Activated naive CD4-positive, alpha-beta T cell treated with anti-CD3 and anti-CD28 coated beads, Interleukin-2, amount 50 U/mL, for 72 hours (primary cell): ENCODE measurements at regions not wholly inside any gene's neighbourhood (a gene's known extent, or its start where the extent isn't known, plus 50 kb on each side); places are given as distances from the start of the nearest gene placed in this dataset.
"Not testable (repeated sequence)": the region's sequence is repeated elsewhere in the genome, so short reads cannot be mapped to it uniquely, and the experiment has no call there.

Experiments used
- ATAC-seq, 2 donors: fragments of 150-1000 bp; cut with Tn5 transposase; 2 replicates each; pipeline ENCODE4 v1.10.0; 2021; ENCODE audit warnings: mild to moderate bottlenecking in 2 of 2, moderate library complexity in 2 of 2
- DNase-seq, 2 donors: peaks; one replicate each; pipeline ENCODE4 v3.0.0; 2021 to 2022; ENCODE audit warnings: low spot score in 2 of 2
- H3K27ac Mint-ChIP-seq, 2 donors: one replicate each; pipeline ENCODE4 v1.8.0; 2022; ENCODE audit warnings: mild to moderate bottlenecking in 2 of 2, mixed read lengths in 2 of 2
- H3K36me3 Mint-ChIP-seq, 2 donors: one replicate each; pipeline ENCODE4 v1.8.0; 2022; ENCODE audit warnings: mixed read lengths in 2 of 2
- H3K9me3 Mint-ChIP-seq, 2 donors: one replicate each; pipeline ENCODE4 v1.8.0; 2022; ENCODE audit warnings: mixed read lengths in 2 of 2

DNA sequence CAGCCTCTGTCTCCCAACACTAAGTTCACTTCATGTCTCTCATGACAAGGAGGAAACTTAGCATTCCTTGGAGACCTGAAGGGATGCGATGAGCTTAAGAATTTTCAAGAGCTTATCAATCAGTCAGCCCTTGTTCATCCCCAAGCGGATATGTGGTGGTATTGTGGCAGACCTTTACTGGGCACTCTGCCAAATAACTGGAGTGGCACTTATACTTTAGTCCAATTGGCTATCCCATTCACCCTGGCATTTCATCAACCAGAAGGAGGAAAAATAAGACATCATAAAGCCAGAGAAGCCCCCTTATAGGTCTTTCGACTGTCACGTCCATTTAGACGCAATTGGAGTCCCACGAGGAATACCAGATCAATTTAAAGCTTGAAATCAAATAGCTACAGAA lies 779.4 kb downstream of the FAM181B start:
- H3K9me3 Mint-ChIP-seq, ATAC-seq, H3K27ac Mint-ChIP-seq, H3K36me3 Mint-ChIP-seq, DNase-seq: not testable (repeated sequence)

DNA sequence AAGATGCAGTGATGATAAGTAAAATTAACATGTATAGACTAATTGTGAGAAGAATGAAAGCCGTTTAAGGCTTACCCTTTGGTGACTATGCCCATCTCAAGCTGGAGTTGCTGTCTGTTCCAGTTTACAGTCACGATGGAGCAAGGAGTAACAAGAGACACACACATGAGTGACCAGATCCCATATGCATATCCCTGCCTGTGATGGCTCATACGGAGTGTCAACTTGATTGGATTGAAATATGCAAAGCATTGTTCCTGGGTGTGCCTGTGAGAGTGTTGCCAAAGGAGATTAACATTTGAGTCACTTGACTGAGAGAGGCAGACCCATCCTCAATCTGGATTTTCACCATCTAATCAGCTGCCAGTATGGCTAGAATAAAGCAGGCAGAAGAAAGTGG lies 786.8 kb downstream of the FAM181B start:
- no peak for DNase-seq
- ATAC-seq, result no peak
- Mint-ChIP-seq H3K36me3 (no peaks in the 10 kb centered on the region), H3K27ac (no peak overlapping the region), H3K9me3 (no peaks in the 10 kb centered on the region)

DNA sequence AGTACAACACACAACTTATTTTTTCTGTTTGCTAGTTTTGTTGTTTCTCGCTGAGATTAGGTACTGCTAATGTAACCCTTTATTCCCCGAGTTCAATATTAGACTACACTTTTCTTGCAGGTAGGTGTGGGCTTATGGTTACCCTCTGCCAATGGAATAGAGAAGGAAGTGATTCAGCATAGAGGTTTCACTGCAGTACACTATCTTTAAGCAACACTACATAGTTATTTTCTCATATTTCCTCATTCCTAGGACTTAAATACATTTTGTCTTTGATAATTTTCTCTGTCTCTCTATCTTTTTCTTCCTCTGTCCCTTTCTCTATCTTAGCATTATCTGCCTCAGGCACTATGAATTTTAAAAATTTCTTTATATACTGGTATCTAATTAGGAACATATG lies 791.0 kb downstream of the FAM181B start:
- H3K27ac Mint-ChIP-seq, result no peak overlapping the region
- no peaks in the 10 kb centered on the region for H3K9me3 Mint-ChIP-seq
- no peak for DNase-seq
- ATAC-seq, result no peak
- no peaks in the 10 kb centered on the region for H3K36me3 Mint-ChIP-seq

GRCh38 chr11:81941998-81942397 lies 791.7 kb downstream of the FAM181B start:
- ATAC-seq, result no peak
- Mint-ChIP-seq H3K27ac (no peak overlapping the region), H3K9me3 (no peaks in the 10 kb centered on the region), H3K36me3 (no peaks in the 10 kb centered on the region)
- DNase-seq, result no peak

DNA sequence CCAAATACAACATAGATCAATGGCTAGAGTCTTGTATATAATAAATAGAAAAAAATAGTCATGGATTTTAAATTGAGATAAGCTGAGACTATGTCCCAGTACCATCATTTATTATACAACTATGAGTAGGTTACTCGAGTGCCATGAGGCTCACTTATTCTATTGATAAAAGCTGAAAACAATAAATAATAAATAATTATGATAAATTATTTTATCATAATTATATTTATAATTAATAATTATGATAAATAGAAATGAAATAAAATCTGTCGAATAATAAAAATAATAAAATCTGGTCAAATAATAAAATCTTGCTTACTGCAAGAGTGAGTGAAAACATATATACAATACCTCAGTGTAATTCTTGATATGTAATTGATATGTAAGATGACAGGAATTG lies 801.4 kb downstream of the FAM181B start:
- ATAC-seq, result no peak
- DNase-seq, result no peak
- no peak overlapping the region for H3K27ac Mint-ChIP-seq
- no peaks in the 10 kb centered on the region for H3K9me3 Mint-ChIP-seq
- H3K36me3 Mint-ChIP-seq, result no peaks in the 10 kb centered on the region

DNA sequence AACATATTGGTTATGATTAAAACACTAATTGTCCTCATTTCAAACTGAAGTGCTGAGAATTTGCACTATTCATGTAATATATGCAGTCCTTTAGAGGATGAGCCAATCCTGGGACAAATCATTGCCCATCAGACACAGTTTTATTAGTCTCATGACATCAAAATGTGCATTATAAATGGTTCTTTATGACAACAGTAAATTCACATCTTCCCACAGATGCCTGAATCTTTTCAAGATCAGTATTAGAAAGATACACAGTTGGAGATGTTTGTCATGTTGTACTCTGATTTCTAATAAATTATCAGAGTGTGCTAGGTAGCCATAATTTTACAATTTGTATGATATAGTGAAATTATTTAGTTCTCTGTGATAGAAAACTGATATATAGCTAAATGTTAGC lies 813.5 kb downstream of the FAM181B start:
- Mint-ChIP-seq H3K9me3 (peaks cover 0 to 5% of the 10 kb centered on the region in 2 donors), H3K36me3 (no peaks in the 10 kb centered on the region), H3K27ac (no peak overlapping the region)
- DNase-seq (no peak), ATAC-seq (no peak)

GRCh38 chr11:81916451-81916850 lies 817.2 kb downstream of the FAM181B start:
- H3K27ac Mint-ChIP-seq, result no peak overlapping the region
- no peak for DNase-seq
- no peak for ATAC-seq
- H3K9me3 Mint-ChIP-seq, result peaks cover 0 to 9% of the 10 kb centered on the region in 2 donors
- H3K36me3 Mint-ChIP-seq, result no peaks in the 10 kb centered on the region

- DNase-seq (no peak), ATAC-seq (no peak)
- no peak overlapping the region for H3K27ac Mint-ChIP-seq
- peaks cover 0 to 9% of the 10 kb centered on the region in 2 donors for H3K9me3 Mint-ChIP-seq
- no peaks in the 10 kb centered on the region for H3K36me3 Mint-ChIP-seq
These were observed 818.6 kb downstream of the FAM181B start for GRCh38 chr11:81915045-81915444.

DNA sequence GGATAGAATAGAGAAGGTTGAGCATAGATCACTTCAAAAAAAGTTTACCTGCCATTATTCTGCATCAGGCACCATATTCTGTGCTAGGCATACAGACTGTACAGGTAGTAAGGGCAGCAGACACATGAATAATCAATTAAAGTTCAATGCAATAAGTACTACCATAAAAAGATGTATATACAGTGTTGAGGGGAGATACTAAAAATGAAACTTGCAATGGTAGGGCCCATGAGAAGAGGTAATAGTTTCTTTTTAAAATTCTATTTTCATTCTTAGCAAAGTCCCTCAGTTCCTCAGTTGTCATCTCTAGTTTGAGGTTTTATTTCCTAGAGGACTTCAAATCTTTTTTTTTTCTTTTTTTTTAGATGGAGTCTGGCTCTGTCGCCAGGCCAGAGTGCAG lies 819.9 kb downstream of the FAM181B start:
- Mint-ChIP-seq H3K27ac (no peak overlapping the region), H3K36me3 (no peaks in the 10 kb centered on the region), H3K9me3 (peaks cover 0 to 11% of the 10 kb centered on the region in 2 donors)
- DNase-seq (no peak), ATAC-seq (peak in 1 of 2 donors; percentile 46)

GRCh38 chr11:81907996-81908395 lies 825.7 kb downstream of the FAM181B start:
- DNase-seq, result no peak
- no peak for ATAC-seq
- no peaks in the 10 kb centered on the region for H3K36me3 Mint-ChIP-seq
- peaks cover 0 to 5% of the 10 kb centered on the region in 2 donors for H3K9me3 Mint-ChIP-seq
- H3K27ac Mint-ChIP-seq, result no peak overlapping the region

DNA sequence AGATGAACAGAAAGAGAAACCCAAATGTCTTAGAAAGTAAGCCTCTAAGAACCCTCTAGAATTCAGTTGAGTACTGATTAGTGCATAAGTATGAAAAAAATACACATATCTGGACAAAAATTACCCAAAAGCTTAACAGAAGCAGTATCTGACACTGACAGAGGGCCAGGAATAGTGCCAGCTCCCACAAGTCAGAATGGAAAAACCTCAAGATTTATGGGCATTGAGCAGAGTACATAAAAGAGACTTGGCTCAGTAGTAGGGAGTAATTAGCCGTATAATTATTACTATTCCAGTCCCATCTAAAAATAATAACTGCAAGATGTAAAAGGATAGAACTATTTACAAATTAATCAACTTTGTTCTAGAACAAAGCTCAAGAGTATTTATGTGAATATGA lies 834.5 kb downstream of the FAM181B start:
- no peak for ATAC-seq
- H3K9me3 Mint-ChIP-seq, result no peaks in the 10 kb centered on the region
- no peak for DNase-seq
- no peak overlapping the region for H3K27ac Mint-ChIP-seq
- no peaks in the 10 kb centered on the region for H3K36me3 Mint-ChIP-seq

GRCh38 chr11:81897639-81898038 lies 836.0 kb downstream of the FAM181B start:
- DNase-seq, result no peak
- no peaks in the 10 kb centered on the region for H3K36me3 Mint-ChIP-seq
- no peak for ATAC-seq
- H3K9me3 Mint-ChIP-seq, result peaks cover 0 to under 1% of the 10 kb centered on the region in 2 donors
- H3K27ac Mint-ChIP-seq, result no peak overlapping the region

DNA sequence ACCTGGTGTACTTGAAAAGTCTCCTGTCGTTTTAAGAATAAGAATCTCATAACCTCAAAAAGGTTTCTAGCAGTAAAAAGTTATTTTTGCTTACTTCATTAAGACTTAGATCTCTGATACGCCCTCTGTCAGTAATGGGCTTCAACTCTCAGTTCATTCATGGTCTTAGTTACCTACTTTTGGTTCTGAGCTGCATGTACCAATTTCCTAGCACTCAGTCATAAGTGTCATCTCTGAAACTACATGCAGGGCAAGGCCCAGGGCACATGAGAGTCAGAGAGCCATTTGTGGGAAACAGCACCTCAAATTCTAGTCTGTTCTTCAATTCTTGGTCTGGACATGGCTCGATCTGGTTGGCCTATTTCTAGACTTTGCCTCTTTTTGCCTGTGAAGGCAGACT lies 838.4 kb downstream of the FAM181B start:
- ATAC-seq (no peak), DNase-seq (no peak)
- Mint-ChIP-seq H3K9me3 (peaks cover 4 to 7% of the 10 kb centered on the region in 2 donors), H3K27ac (no peak overlapping the region), H3K36me3 (peaks cover 0 to 5% of the 10 kb centered on the region in 2 donors)

DNA sequence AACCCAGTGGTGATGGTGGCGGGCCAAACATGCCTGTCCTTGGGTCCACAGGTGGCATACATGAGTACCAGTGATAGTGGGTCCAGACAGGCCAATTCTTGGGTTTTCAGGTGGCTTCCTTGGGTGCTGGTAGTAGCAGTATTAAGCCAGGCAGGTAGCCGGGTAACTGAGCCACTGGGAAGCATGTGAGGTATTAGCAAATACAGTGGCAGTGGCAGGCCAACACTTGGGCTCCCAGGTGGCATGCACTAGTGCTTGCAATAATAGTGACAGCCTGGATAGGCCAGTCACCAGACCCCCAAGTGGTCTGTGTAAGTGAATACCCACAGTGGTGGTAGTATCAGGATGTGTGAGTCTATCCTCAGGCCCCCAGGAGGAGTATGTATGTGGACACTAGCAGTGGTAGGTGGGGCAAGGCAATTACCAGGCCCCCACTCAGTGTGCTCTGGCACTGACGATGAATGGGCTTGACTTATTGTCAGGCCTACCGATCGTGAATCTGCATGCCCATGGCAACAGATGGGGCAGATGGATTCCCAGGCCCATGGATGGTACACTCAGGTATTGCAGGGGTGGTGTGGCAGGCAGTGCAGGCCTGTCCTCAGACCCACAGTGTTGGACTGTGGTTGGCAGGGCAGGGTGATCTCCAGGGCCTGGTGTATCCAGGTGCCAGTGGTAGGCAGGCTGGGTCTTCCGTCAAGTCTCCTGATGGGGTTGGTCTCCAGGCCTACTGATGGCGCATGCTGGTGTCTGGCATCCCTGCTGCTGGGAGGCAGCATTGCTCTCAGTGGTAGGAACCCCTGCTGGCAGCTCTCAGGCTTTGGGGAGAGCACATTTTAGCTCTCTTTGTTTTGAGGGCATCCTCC lies 840.7 kb downstream of the FAM181B start:
- Mint-ChIP-seq H3K9me3 (peaks cover 10 to 17% of the 10 kb centered on the region in 2 donors), H3K36me3 (peaks cover 8 to 14% of the 10 kb centered on the region in 2 donors), H3K27ac (no peak overlapping the region)
- DNase-seq (no peak), ATAC-seq (no peak)

DNA sequence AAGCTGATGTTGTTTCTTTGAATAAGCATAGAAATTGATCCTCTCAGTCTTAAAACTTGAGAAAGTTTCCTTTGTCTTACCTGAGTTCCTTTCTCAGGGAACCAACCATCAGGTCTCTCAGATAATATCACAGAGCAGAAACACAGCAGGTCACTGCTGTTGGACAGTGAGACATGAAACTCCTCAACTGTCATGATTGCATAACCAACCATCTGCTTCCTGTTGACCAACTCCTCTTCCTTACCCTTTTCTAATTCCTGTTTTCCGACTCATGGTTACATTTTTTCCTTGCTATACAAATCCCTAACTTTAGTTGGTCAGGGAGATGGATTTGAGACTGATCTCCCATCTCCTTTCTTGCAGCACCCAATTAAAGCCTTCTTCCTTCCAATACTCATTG lies 845.3 kb downstream of the FAM181B start:
- Mint-ChIP-seq H3K27ac (no peak overlapping the region), H3K9me3 (peaks cover 10 to 17% of the 10 kb centered on the region in 2 donors), H3K36me3 (peaks cover 8 to 14% of the 10 kb centered on the region in 2 donors)
- DNase-seq (no peak), ATAC-seq (no peak)

GRCh38 chr11:81887671-81888070 lies 846.0 kb downstream of the FAM181B start:
- peaks cover 8 to 14% of the 10 kb centered on the region in 2 donors for H3K36me3 Mint-ChIP-seq
- no peak for ATAC-seq
- DNase-seq, result no peak
- peaks cover 10 to 17% of the 10 kb centered on the region in 2 donors for H3K9me3 Mint-ChIP-seq
- no peak overlapping the region for H3K27ac Mint-ChIP-seq

GRCh38 chr11:81886406-81887075 lies 847.1 kb downstream of the FAM181B start:
- no peak for DNase-seq
- peak; percentile 61 to 99 for ATAC-seq
- Mint-ChIP-seq H3K27ac (no peak overlapping the region), H3K36me3 (peaks cover 8 to 14% of the 10 kb centered on the region in 2 donors), H3K9me3 (peaks cover 10% of the 10 kb centered on the region in 2 donors)

- H3K27ac Mint-ChIP-seq, result peak overlapping the region in 1 of 2 donors; percentile 31
- DNase-seq (no peak), ATAC-seq (peak in 1 of 2 donors; percentile 42)
- H3K9me3 Mint-ChIP-seq, result no peaks in the 10 kb centered on the region
- H3K36me3 Mint-ChIP-seq, result peaks cover 0 to 5% of the 10 kb centered on the region in 2 donors
These were observed 859.0 kb downstream of the FAM181B start for GRCh38 chr11:81874635-81875034.
